H1 (cell line): ENCODE measurements at regions not wholly inside any gene's neighbourhood (a gene's known extent, or its start where the extent isn't known, plus 50 kb on each side); places are given as distances from the start of the nearest gene placed in this dataset.

Source experiments
- CTCF ChIA-PET: fragments of 300-600 bp; sonication (Branson Sonifier 250); formaldehyde crosslinking; loops from one replicate; lab custom pipeline; 2021; ENCODE audit not compliant: partially characterized antibody; lab: Charles Lee
- POLR2A ChIA-PET: fragments of 300-600 bp; sonication (Branson Sonifier 250); formaldehyde crosslinking; loops from one replicate; lab custom pipeline; 2021; ENCODE audit warnings: inconsistent platforms; ENCODE audit not compliant: partially characterized antibody; lab: Charles Lee
- DNase-seq, 2 experiments: peaks; one replicate each; pipeline versions ENCODE4 v3.0.0 to v3.0.0-alpha.2; 2010 to 2022; ENCODE audit warnings: low spot score in 2 of 2, low read depth in 1 of 2, mixed read lengths in 1 of 2
- FAIRE-seq: peaks from 2 replicates; lab custom pipeline; 2011; peaks lifted over from hg19 to GRCh38; lab: Jason Lieb, UNC
- H2AFZ ChIP-seq: 2 replicates; pipeline ENCODE4 v1.8.1; 2012; ENCODE audit warnings: low read length, inconsistent platforms
- H2AK5ac ChIP-seq: 2 replicates; pipeline ENCODE4 v1.6.1; 2013; ENCODE audit warnings: low read depth, low read length
- H2BK120ac ChIP-seq: replicated peaks from 2 replicates; pipeline ENCODE3; 2013; ENCODE audit warnings: low read depth, low read length, inconsistent platforms
- H2BK12ac ChIP-seq: 2 replicates; pipeline ENCODE4 v1.6.1; 2013; ENCODE audit warnings: low read depth, low read length
- H2BK15ac ChIP-seq: 2 replicates; pipeline ENCODE4 v1.6.1; 2013; ENCODE audit warnings: low read length
- H2BK20ac ChIP-seq: 2 replicates; pipeline ENCODE4 v1.6.1; 2013; ENCODE audit warnings: low read length
- H2BK5ac ChIP-seq: 2 replicates; pipeline ENCODE4 v1.6.1; 2013; ENCODE audit warnings: low read depth, low read length
- H3K14ac ChIP-seq: 2 replicates; pipeline ENCODE4 v1.6.1; 2013; ENCODE audit warnings: inconsistent platforms; ENCODE audit not compliant: insufficient read length
- H3K18ac ChIP-seq: 2 replicates; pipeline ENCODE4 v1.6.1; 2013; ENCODE audit warnings: low read length; ENCODE audit errors: extremely low read depth
- H3K23ac ChIP-seq: 2 replicates; pipeline ENCODE4 v1.6.1; 2013; ENCODE audit warnings: inconsistent platforms; ENCODE audit not compliant: insufficient read length
- H3K23me2 ChIP-seq: 2 replicates; pipeline ENCODE4 v1.6.1; 2013; ENCODE audit warnings: low read depth, low read length
- H3K27ac ChIP-seq: 2 replicates; pipeline ENCODE4 v1.6.1; 2011; ENCODE audit warnings: low read depth, low read length, inconsistent platforms
- H3K27me3 ChIP-seq, 4 experiments: replicated peaks in 1 of 4; 1 replicate in 1 of 4; 2 replicates in 3 of 4; pipeline versions ENCODE4 v1.6.1 to v1.8.1; 2011 to 2013; ENCODE audit warnings: low read length in 3 of 4, mild to moderate bottlenecking in 3 of 4, inconsistent platforms in 2 of 4, mixed read lengths in 2 of 4, moderate library complexity in 1 of 4; ENCODE audit not compliant: control insufficient read depth in 3 of 4, insufficient read depth in 3 of 4; ENCODE audit errors: extremely low read depth in 1 of 4
- H3K36me3 ChIP-seq, 4 experiments: 2 replicates each; pipeline versions ENCODE4 v1.6.1 to v1.8.1; 2011 to 2013; ENCODE audit warnings: mild to moderate bottlenecking in 4 of 4, low read length in 3 of 4, moderate library complexity in 2 of 4, control low read depth in 1 of 4, inconsistent platforms in 1 of 4; ENCODE audit not compliant: insufficient read depth in 4 of 4, control insufficient read depth in 2 of 4
- H3K4ac ChIP-seq: replicated peaks from 2 replicates; pipeline ENCODE3; 2013; ENCODE audit warnings: low read length, low read depth, mixed read lengths, inconsistent platforms; ENCODE audit not compliant: insufficient read length
- H3K4me1 ChIP-seq, 4 experiments: replicated peaks in 1 of 4; 1 replicate in 1 of 4; 2 replicates in 3 of 4; pipeline versions ENCODE4 v1.6.1 to v1.8.1; 2011 to 2013; ENCODE audit warnings: low read length in 3 of 4, inconsistent platforms in 2 of 4, mixed read lengths in 1 of 4; ENCODE audit not compliant: insufficient read depth in 4 of 4, control insufficient read depth in 3 of 4
- H3K4me2 ChIP-seq, 2 experiments: 2 replicates each; pipeline versions ENCODE4 v1.6.1 to v1.8.1; 2011 to 2013; ENCODE audit warnings: low read depth in 2 of 2, low read length in 2 of 2, control low read depth in 1 of 2, inconsistent platforms in 1 of 2, mild to moderate bottlenecking in 1 of 2; ENCODE audit not compliant: insufficient read depth in 1 of 2
- H3K4me3 ChIP-seq, 4 experiments: fragments of 200-600, 300-600 bp in 1 of 4; sonication (generic), shearing (Covaris generic), sonication (Bioruptor Twin) in 1 of 4; 2 replicates each; pipeline versions ENCODE4 v1.5.1 to v1.8.1; 2011 to 2016; ENCODE audit warnings: low read length in 4 of 4, low read depth in 3 of 4, control low read depth in 2 of 4, inconsistent platforms in 2 of 4, mild to moderate bottlenecking in 2 of 4, mixed read lengths in 1 of 4, moderate library complexity in 1 of 4; ENCODE audit not compliant: insufficient read depth in 2 of 4; ENCODE audit errors: extremely low read depth in 1 of 4
- H3K56ac ChIP-seq: replicated peaks from 2 replicates; pipeline ENCODE3; 2013; ENCODE audit warnings: low read depth, mild to moderate bottlenecking, mixed read lengths, low read length, inconsistent platforms; ENCODE audit not compliant: insufficient read length
- H3K79me1 ChIP-seq: 2 replicates; pipeline ENCODE4 v1.6.1; 2013; ENCODE audit warnings: low read depth, low read length, control low read depth
- H3K79me2 ChIP-seq, 2 experiments: 2 replicates each; pipeline versions ENCODE4 v1.6.1 to v1.8.1; 2012 to 2013; ENCODE audit warnings: low read length in 2 of 2, mild to moderate bottlenecking in 2 of 2, inconsistent platforms in 1 of 2; ENCODE audit not compliant: insufficient read depth in 2 of 2, control insufficient read depth in 1 of 2
- H3K9ac ChIP-seq, 4 experiments: replicated peaks in 1 of 4; 1 replicate in 1 of 4; 2 replicates in 3 of 4; pipeline versions ENCODE4 v1.6.1 to v1.8.1; 2011 to 2013; ENCODE audit warnings: low read depth in 3 of 4, low read length in 3 of 4, control low read depth in 2 of 4, mild to moderate bottlenecking in 2 of 4, moderate library complexity in 2 of 4, inconsistent platforms in 1 of 4; ENCODE audit errors: extremely low read depth in 1 of 4
- H3K9me3 ChIP-seq, 2 experiments: 2 replicates each; pipeline versions ENCODE4 v1.6.1 to v1.8.1; 2012 to 2013; ENCODE audit warnings: mild to moderate bottlenecking in 2 of 2, moderate library complexity in 2 of 2, control low read depth in 1 of 2, inconsistent platforms in 1 of 2, low read depth in 1 of 2, low read length in 1 of 2, mixed read lengths in 1 of 2; ENCODE audit not compliant: insufficient read depth in 2 of 2
- H4K20me1 ChIP-seq, 2 experiments: replicated peaks in 1 of 2; 2 replicates each; pipeline versions ENCODE3 to v1.8.1; 2011 to 2013; ENCODE audit warnings: inconsistent platforms in 2 of 2, low read length in 2 of 2, mild to moderate bottlenecking in 1 of 2; ENCODE audit not compliant: insufficient read depth in 2 of 2, control insufficient read depth in 1 of 2
- H4K5ac ChIP-seq: 2 replicates; pipeline ENCODE4 v1.6.1; 2013; ENCODE audit warnings: low read length, low read depth, mixed read lengths, inconsistent platforms; ENCODE audit not compliant: insufficient read length
- H4K8ac ChIP-seq: 2 replicates; pipeline ENCODE4 v1.8.0; 2013; ENCODE audit warnings: mild to moderate bottlenecking, moderate library complexity, low read length, inconsistent platforms; ENCODE audit not compliant: insufficient read depth; ENCODE audit errors: extremely low read depth
- H4K91ac ChIP-seq: replicated peaks from 2 replicates; pipeline ENCODE3; 2013; ENCODE audit warnings: low read length, mixed read lengths, inconsistent platforms; ENCODE audit not compliant: insufficient read length
- ATF3 ChIP-seq: IDR thresholded peaks from 2 replicates; pipeline ENCODE4 v1.6.1; 2011; ENCODE audit warnings: low read depth, mild to moderate bottlenecking, low read length; ENCODE audit not compliant: insufficient read depth
- BRCA1 ChIP-seq: IDR thresholded peaks from 2 replicates; pipeline ENCODE4 v1.6.1; 2012; ENCODE audit warnings: low read depth, low read length, improper control_type of control experiment
- CHD2 ChIP-seq: IDR thresholded peaks from 2 replicates; pipeline ENCODE4 v1.6.1; 2012; ENCODE audit warnings: low read length, improper control_type of control experiment
- EZH2 ChIP-seq: fragments of 200-600 bp; sonication (generic); IDR thresholded peaks from 2 replicates; pipeline ENCODE4 v1.7.1; 2012; ENCODE audit warnings: low read depth, mild to moderate bottlenecking, moderate library complexity, low read length, inconsistent platforms; ENCODE audit not compliant: severe bottlenecking
- JUND ChIP-seq: IDR thresholded peaks from 2 replicates; pipeline ENCODE4 v1.6.1; 2011; ENCODE audit warnings: mild to moderate bottlenecking, improper control_type of control experiment, low read length
- MAX ChIP-seq: IDR thresholded peaks from 2 replicates; pipeline ENCODE4 v1.6.1; 2012; ENCODE audit warnings: inconsistent platforms
- RBBP5 ChIP-seq: IDR thresholded peaks from 2 replicates; pipeline ENCODE4 v1.7.1; 2012; ENCODE audit warnings: low read depth, mild to moderate bottlenecking, inconsistent platforms, low read length, moderate library complexity, borderline replicate concordance
- SIN3A ChIP-seq, 2 experiments: IDR thresholded peaks in 1 of 2; conservative IDR thresholded peaks in 1 of 2; 2 replicates each; pipeline ENCODE4 v1.6.1; 2011 to 2012; ENCODE audit warnings: low read length in 2 of 2, improper control_type of control experiment in 1 of 2, low read depth in 1 of 2, mild to moderate bottlenecking in 1 of 2
- TCF12 ChIP-seq: IDR thresholded peaks from 2 replicates; pipeline ENCODE4 v1.6.1; 2011; ENCODE audit warnings: low read depth, mild to moderate bottlenecking, low read length
- USF2 ChIP-seq: IDR thresholded peaks from 2 replicates; pipeline ENCODE4 v1.6.1; 2011; ENCODE audit warnings: low read length, improper control_type of control experiment

- H4K8ac ChIP-seq, result no peak overlapping the region
- H2AK5ac ChIP-seq, result no peak overlapping the region
- H2BK12ac ChIP-seq, result no peak overlapping the region
- no peaks in the 10 kb centered on the region for H3K36me3 ChIP-seq
- H2AFZ ChIP-seq, result no peak overlapping the region
- H3K18ac ChIP-seq, result no peak overlapping the region
- no peaks in the 10 kb centered on the region for H3K79me2 ChIP-seq
- DNase-seq, result no peak
- H3K14ac ChIP-seq, result no peak overlapping the region
- H3K27me3 ChIP-seq, result no peaks in the 10 kb centered on the region
- H3K9ac ChIP-seq, result no peak overlapping the region
- ChIA-PET CTCF (no interaction called here), POLR2A (no interaction called here)
- H3K56ac ChIP-seq, result no peak overlapping the region
- H3K79me1 ChIP-seq, result no peaks in the 10 kb centered on the region
- peaks cover 0 to 2% of the 10 kb centered on the region in 2 experiments; a peak in 1 of 4 replicates for H3K9me3 ChIP-seq
- H2BK20ac ChIP-seq, result no peak overlapping the region
- H4K5ac ChIP-seq, result no peak overlapping the region
- H4K91ac ChIP-seq, result no peak overlapping the region
- no peak overlapping the region for H3K4ac ChIP-seq
- no peaks in the 10 kb centered on the region for H4K20me1 ChIP-seq
- no peaks in the 10 kb centered on the region for H3K23me2 ChIP-seq
- no peak overlapping the region for H2BK15ac ChIP-seq
- H2BK120ac ChIP-seq, result no peak overlapping the region
- no peak for FAIRE-seq
- H3K27ac ChIP-seq, result no peak overlapping the region
- H3K4me3 ChIP-seq, result no peak overlapping the region
- no peak overlapping the region for H3K4me2 ChIP-seq
- H3K23ac ChIP-seq, result no peak overlapping the region
- H3K4me1 ChIP-seq, result no peaks in the 10 kb centered on the region
- no peak overlapping the region for H2BK5ac ChIP-seq
- TF ChIP-seq TCF12 (no peak), SIN3A (conservative IDR thresholded peaks at IDR 0.05 in 1 of 2, IDR thresholded peaks at IDR 0.05 in 1 of 2; ENCODE audit: low read depth in 1 of 2, low read length in 2 of 2) (no peak), MAX (no peak), RBBP5 (no peak), BRCA1 (no peak), CHD2 (no peak), EZH2 (no peak), USF2 (no peak), JUND (no peak), ATF3 (no peak)
Observed at GRCh38 chr3:26964313-26964712, 341.7 kb downstream of the LRRC3B start.
